WTC11 (cell line): ENCODE measurements at regions not wholly inside any gene's neighbourhood (a gene's known extent, or its start where the extent isn't known, plus 50 kb on each side); places are given as distances from the start of the nearest gene placed in this dataset.

Experiments
- ATAC-seq: fragments of 200-7000 bp; cut with Tn5 transposase; 2 replicates; pipeline ENCODE4 v1.10.0; 2021; ENCODE audit warnings: mild to moderate bottlenecking, moderate library complexity
- CTCF ChIA-PET: fragments of 300-600 bp; sonication (Branson Sonifier 250); formaldehyde crosslinking; loops from one replicate; lab custom pipeline; 2021; ENCODE audit warnings: antibody characterized with exemption; lab: Charles Lee
- POLR2A ChIA-PET: fragments of 350-600 bp; sonication (Branson Sonifier 250); formaldehyde crosslinking; loops from one replicate; lab custom pipeline; 2021; ENCODE audit warnings: antibody characterized with exemption; lab: Charles Lee
- DNase-seq: peaks from one replicate; pipeline ENCODE4 v3.0.0; 2021; ENCODE audit warnings: low spot score
- H3K27ac Mint-ChIP-seq: 2 replicates; pipeline ENCODE4 v1.8.0; 2021; ENCODE audit warnings: mixed read lengths
- H3K27me3 Mint-ChIP-seq: 2 replicates; pipeline ENCODE4 v1.8.0; 2021; ENCODE audit warnings: low read depth, mild to moderate bottlenecking, moderate library complexity, mixed read lengths
- H3K36me3 Mint-ChIP-seq: 2 replicates; pipeline ENCODE4 v1.8.0; 2021; ENCODE audit warnings: mixed read lengths
- H3K4me1 Mint-ChIP-seq: 2 replicates; pipeline ENCODE4 v1.8.0; 2022; ENCODE audit warnings: mixed read lengths
- H3K4me3 Mint-ChIP-seq: 2 replicates; pipeline ENCODE4 v1.8.0; 2021; ENCODE audit warnings: mild to moderate bottlenecking, moderate library complexity, mixed read lengths
- H3K9me3 Mint-ChIP-seq: 2 replicates; pipeline ENCODE4 v1.8.0; 2021; ENCODE audit warnings: mixed read lengths
- ERG ChIP-seq: fragments of 250-450 bp; sonication (Bioruptor Pico); IDR thresholded peaks from 2 replicates; pipeline ENCODE4 v1.8.0; 2021; ENCODE audit warnings: mild to moderate bottlenecking
- FOXP1 ChIP-seq: sonication (generic); formaldehyde crosslinking; IDR thresholded peaks from 2 replicates; pipeline ENCODE4 v1.8.0; 2022; ENCODE audit warnings: missing genetic modification reagents, mild to moderate bottlenecking, moderate library complexity, borderline replicate concordance
- NR1H2 ChIP-seq: sonication (generic); formaldehyde crosslinking; IDR thresholded peaks from 2 replicates; pipeline ENCODE4 v1.9.0; 2021; ENCODE audit warnings: mild to moderate bottlenecking, moderate library complexity, missing genetic modification reagents
- ZNF396 ChIP-seq: fragments of 250-450 bp; sonication (Bioruptor Pico); IDR thresholded peaks from 2 replicates; pipeline ENCODE4 v1.8.0; 2021; ENCODE audit warnings: mild to moderate bottlenecking, moderate library complexity, borderline replicate concordance
- ZNF532 ChIP-seq: fragments of 250-450 bp; sonication (Bioruptor Pico); IDR thresholded peaks from 2 replicates; pipeline ENCODE4 v1.9.0; 2021; ENCODE audit warnings: mild to moderate bottlenecking, borderline replicate concordance
- TF ChIP-seq, protein P1 (sequence below): fragments of 250-450 bp; sonication (Bioruptor Pico); IDR thresholded peaks from 2 replicates; pipeline ENCODE4 v1.9.0; 2021; ENCODE audit warnings: mild to moderate bottlenecking
- TF ChIP-seq, protein P2 (sequence below): sonication (generic); formaldehyde crosslinking; IDR thresholded peaks from 2 replicates; pipeline ENCODE4 v1.8.1; 2022; ENCODE audit warnings: mild to moderate bottlenecking, missing genetic modification reagents, moderate library complexity, borderline replicate concordance
- TF ChIP-seq, protein P3 (sequence below): sonication (generic); formaldehyde crosslinking; IDR thresholded peaks from 2 replicates; pipeline ENCODE4 v1.8.1; 2023; ENCODE audit warnings: mild to moderate bottlenecking, missing genetic modification reagents, borderline replicate concordance
- TF ChIP-seq, protein P4 (sequence below): sonication (generic); formaldehyde crosslinking; IDR thresholded peaks from 2 replicates; pipeline ENCODE4 v1.8.1; 2023; ENCODE audit warnings: mild to moderate bottlenecking, missing genetic modification reagents

GRCh38 chr4:32525420-32525819 lies 1805.3 kb downstream of the PCDH7 start (continued):
- TF ChIP-seq ZNF532 (CRISPR knock-in tag) (no peak), ERG (CRISPR knock-in tag) (no peak)
- TF ChIP-seq, protein P1, sequence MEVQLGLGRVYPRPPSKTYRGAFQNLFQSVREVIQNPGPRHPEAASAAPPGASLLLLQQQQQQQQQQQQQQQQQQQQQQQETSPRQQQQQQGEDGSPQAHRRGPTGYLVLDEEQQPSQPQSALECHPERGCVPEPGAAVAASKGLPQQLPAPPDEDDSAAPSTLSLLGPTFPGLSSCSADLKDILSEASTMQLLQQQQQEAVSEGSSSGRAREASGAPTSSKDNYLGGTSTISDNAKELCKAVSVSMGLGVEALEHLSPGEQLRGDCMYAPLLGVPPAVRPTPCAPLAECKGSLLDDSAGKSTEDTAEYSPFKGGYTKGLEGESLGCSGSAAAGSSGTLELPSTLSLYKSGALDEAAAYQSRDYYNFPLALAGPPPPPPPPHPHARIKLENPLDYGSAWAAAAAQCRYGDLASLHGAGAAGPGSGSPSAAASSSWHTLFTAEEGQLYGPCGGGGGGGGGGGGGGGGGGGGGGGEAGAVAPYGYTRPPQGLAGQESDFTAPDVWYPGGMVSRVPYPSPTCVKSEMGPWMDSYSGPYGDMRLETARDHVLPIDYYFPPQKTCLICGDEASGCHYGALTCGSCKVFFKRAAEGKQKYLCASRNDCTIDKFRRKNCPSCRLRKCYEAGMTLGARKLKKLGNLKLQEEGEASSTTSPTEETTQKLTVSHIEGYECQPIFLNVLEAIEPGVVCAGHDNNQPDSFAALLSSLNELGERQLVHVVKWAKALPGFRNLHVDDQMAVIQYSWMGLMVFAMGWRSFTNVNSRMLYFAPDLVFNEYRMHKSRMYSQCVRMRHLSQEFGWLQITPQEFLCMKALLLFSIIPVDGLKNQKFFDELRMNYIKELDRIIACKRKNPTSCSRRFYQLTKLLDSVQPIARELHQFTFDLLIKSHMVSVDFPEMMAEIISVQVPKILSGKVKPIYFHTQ (CRISPR knock-in tag), result no peak
- TF ChIP-seq, protein P2, sequence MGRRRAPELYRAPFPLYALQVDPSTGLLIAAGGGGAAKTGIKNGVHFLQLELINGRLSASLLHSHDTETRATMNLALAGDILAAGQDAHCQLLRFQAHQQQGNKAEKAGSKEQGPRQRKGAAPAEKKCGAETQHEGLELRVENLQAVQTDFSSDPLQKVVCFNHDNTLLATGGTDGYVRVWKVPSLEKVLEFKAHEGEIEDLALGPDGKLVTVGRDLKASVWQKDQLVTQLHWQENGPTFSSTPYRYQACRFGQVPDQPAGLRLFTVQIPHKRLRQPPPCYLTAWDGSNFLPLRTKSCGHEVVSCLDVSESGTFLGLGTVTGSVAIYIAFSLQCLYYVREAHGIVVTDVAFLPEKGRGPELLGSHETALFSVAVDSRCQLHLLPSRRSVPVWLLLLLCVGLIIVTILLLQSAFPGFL, result no peak

GRCh38 chr4:32544846-32545245 lies 1824.7 kb downstream of the PCDH7 start:
- TF ChIP-seq ZNF396 (CRISPR knock-in tag) (no peak), FOXP1 (CRISPR knock-in tag) (no peak), NR1H2 (CRISPR knock-in tag) (no peak)
- TF ChIP-seq, protein P3, sequence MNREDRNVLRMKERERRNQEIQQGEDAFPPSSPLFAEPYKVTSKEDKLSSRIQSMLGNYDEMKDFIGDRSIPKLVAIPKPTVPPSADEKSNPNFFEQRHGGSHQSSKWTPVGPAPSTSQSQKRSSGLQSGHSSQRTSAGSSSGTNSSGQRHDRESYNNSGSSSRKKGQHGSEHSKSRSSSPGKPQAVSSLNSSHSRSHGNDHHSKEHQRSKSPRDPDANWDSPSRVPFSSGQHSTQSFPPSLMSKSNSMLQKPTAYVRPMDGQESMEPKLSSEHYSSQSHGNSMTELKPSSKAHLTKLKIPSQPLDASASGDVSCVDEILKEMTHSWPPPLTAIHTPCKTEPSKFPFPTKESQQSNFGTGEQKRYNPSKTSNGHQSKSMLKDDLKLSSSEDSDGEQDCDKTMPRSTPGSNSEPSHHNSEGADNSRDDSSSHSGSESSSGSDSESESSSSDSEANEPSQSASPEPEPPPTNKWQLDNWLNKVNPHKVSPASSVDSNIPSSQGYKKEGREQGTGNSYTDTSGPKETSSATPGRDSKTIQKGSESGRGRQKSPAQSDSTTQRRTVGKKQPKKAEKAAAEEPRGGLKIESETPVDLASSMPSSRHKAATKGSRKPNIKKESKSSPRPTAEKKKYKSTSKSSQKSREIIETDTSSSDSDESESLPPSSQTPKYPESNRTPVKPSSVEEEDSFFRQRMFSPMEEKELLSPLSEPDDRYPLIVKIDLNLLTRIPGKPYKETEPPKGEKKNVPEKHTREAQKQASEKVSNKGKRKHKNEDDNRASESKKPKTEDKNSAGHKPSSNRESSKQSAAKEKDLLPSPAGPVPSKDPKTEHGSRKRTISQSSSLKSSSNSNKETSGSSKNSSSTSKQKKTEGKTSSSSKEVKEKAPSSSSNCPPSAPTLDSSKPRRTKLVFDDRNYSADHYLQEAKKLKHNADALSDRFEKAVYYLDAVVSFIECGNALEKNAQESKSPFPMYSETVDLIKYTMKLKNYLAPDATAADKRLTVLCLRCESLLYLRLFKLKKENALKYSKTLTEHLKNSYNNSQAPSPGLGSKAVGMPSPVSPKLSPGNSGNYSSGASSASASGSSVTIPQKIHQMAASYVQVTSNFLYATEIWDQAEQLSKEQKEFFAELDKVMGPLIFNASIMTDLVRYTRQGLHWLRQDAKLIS, result no peak
- TF ChIP-seq, protein P4, sequence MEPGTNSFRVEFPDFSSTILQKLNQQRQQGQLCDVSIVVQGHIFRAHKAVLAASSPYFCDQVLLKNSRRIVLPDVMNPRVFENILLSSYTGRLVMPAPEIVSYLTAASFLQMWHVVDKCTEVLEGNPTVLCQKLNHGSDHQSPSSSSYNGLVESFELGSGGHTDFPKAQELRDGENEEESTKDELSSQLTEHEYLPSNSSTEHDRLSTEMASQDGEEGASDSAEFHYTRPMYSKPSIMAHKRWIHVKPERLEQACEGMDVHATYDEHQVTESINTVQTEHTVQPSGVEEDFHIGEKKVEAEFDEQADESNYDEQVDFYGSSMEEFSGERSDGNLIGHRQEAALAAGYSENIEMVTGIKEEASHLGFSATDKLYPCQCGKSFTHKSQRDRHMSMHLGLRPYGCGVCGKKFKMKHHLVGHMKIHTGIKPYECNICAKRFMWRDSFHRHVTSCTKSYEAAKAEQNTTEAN (CRISPR knock-in tag), result no peak
- ChIA-PET POLR2A (no interaction called here), CTCF (no interaction called here)
- H3K27ac Mint-ChIP-seq, result no peak overlapping the region
- H3K36me3 Mint-ChIP-seq, result peaks cover 4% of the 10 kb centered on the region; the same call in 1 of the 2 replicates
- H3K4me1 Mint-ChIP-seq, result no peaks in the 10 kb centered on the region
- no peaks in the 10 kb centered on the region for H3K27me3 Mint-ChIP-seq
- peaks cover 22% of the 10 kb centered on the region for H3K9me3 Mint-ChIP-seq
- ATAC-seq (no peak), DNase-seq (no peak)
- H3K4me3 Mint-ChIP-seq, result no peak overlapping the region
